Psoas muscle (tissue), 7 donors: ENCODE measurements at regions not wholly inside any gene's neighbourhood (a gene's known extent, or its start where the extent isn't known, plus 50 kb on each side); places are given as distances from the start of the nearest gene placed in this dataset.

ENCODE experiments used
- ATAC-seq, 4 donors: fragments of 200-7000 bp; cut with Tn5 transposase; one replicate each; pipeline ENCODE4 v1.9.1; 2020; ENCODE audit warnings: moderate library complexity in 3 of 4, mild to moderate bottlenecking in 2 of 4
- DNase-seq, 2 donors: peaks; one replicate each; pipeline ENCODE4 v3.0.0-alpha.2; 2020
- H3K27ac ChIP-seq: fragments of 200-600 bp; one replicate; pipeline ENCODE4 v1.8.0; 2022
- H3K27me3 ChIP-seq, 3 donors: fragments of 200-600 bp in 1 of 3; one replicate each; pipeline versions ENCODE4 v1.6.1 to v1.8.0; 2013 to 2022; ENCODE audit warnings: low read length in 2 of 3, mild to moderate bottlenecking in 2 of 3, moderate library complexity in 1 of 3; ENCODE audit not compliant: insufficient read depth in 3 of 3
- H3K36me3 ChIP-seq, 2 donors: fragments of 200-600 bp in 1 of 2; one replicate each; pipeline versions ENCODE4 v1.6.1 to v1.8.0; 2013 to 2022; ENCODE audit warnings: low read depth in 1 of 2, mild to moderate bottlenecking in 1 of 2, moderate library complexity in 1 of 2; ENCODE audit not compliant: insufficient read depth in 1 of 2
- H3K4me1 ChIP-seq: fragments of 200-600 bp; one replicate; pipeline ENCODE4 v1.8.0; 2022
- H3K4me3 ChIP-seq: fragments of 200-600 bp; one replicate; pipeline ENCODE4 v1.8.0; 2022; ENCODE audit warnings: mild to moderate bottlenecking
- H3K9me3 ChIP-seq: fragments of 200-600 bp; one replicate; pipeline ENCODE4 v1.8.0; 2022
- WGBS, 3 donors: extraction: QIAGEN DNeasy Blood & Tissue Kit; methylation state at CpG; one replicate each; pipeline versions ENCODE4 v1.1.6 to v1.1.7; 2013; 5-methylcytosine and 5-hydroxymethylcytosine counted together
- intact Hi-C, 2 donors: fragments of 100-400 bp; cut with DNase I; formaldehyde crosslinking; loops; one replicate each; pipeline versions ENCODE4 v1.11.0 to v1.14.2; 2022
- TF ChIP-seq, protein P1 (sequence below): fragments of 200-600 bp; IDR thresholded peaks from one replicate; pipeline ENCODE4 v1.8.0; 2022; ENCODE audit warnings: antibody characterized with exemption
- donor health status: healthy with polysubstance abuse.
- donor health status: DM: no; HTN: no; CAD: no; lungs with moderate emphysema.
- donor health status: Bipolar disorder and iron deficiency.
- donor health status: healthy.
- donor health status: DM: yes; HTN: yes; CAD: no.
- donor health status: DM: no; HTN: no; CAD: no.
- donor health status: DM: yes; HTN: yes; CAD: no.

DNA sequence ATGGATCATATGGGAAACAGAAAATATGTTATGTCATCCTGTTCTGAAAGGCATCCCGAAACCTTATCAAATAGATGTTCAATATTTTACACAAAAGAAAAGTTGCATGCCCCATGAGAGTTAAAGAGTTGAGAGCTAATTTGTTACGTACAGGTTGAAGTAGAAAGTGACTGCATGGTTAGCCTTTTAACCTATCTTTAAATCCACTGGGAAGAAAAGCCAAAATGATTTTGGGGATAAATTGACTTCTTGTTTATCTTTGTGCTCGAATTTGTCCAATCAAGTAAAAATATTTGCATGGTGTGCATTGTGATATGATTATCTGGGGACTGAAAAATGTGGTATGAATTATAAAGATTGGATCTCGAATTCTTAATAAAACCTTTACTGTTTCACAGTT is 230.1 kb downstream of the POSTN start:
- Histone ChIP-seq H3K27me3 (no peaks in the 10 kb centered on the region), H3K36me3 (no peaks in the 10 kb centered on the region), H3K27ac (no peak overlapping the region), H3K4me3 (no peak overlapping the region), H3K4me1 (no peaks in the 10 kb centered on the region), H3K9me3 (no peaks in the 10 kb centered on the region)
- intact Hi-C loops, result no loop called here
- ATAC-seq, result no peak
- TF ChIP-seq, protein P1, sequence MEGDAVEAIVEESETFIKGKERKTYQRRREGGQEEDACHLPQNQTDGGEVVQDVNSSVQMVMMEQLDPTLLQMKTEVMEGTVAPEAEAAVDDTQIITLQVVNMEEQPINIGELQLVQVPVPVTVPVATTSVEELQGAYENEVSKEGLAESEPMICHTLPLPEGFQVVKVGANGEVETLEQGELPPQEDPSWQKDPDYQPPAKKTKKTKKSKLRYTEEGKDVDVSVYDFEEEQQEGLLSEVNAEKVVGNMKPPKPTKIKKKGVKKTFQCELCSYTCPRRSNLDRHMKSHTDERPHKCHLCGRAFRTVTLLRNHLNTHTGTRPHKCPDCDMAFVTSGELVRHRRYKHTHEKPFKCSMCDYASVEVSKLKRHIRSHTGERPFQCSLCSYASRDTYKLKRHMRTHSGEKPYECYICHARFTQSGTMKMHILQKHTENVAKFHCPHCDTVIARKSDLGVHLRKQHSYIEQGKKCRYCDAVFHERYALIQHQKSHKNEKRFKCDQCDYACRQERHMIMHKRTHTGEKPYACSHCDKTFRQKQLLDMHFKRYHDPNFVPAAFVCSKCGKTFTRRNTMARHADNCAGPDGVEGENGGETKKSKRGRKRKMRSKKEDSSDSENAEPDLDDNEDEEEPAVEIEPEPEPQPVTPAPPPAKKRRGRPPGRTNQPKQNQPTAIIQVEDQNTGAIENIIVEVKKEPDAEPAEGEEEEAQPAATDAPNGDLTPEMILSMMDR, result no peak
- 62 to 69% (median 67%) methylated on average over 4 of the region's 4 CpGs for WGBS, 3 donors
- DNase-seq, result no peak

- intact Hi-C loops, result no loop called here
- H3K36me3 ChIP-seq, result no peaks in the 10 kb centered on the region
- WGBS, 3 donors, result 64 to 74% (median 72%) methylated on average over 5 of the region's 5 CpGs
- TF ChIP-seq, protein P1, result no peak
- no peak for ATAC-seq
- no peak for DNase-seq
- no peaks in the 10 kb centered on the region for H3K9me3 ChIP-seq
- no peaks in the 10 kb centered on the region for H3K27me3 ChIP-seq
- H3K4me3 ChIP-seq, result no peak overlapping the region
- no peaks in the 10 kb centered on the region for H3K4me1 ChIP-seq
- H3K27ac ChIP-seq, result no peak overlapping the region
Measured at GRCh38 chr13:37366044-37366770, 232.4 kb downstream of the POSTN start.

- TF ChIP-seq, protein P1, result no peak
- no peaks in the 10 kb centered on the region for H3K36me3 ChIP-seq
- no peaks in the 10 kb centered on the region for H3K27me3 ChIP-seq
- ATAC-seq, result no peak
- intact Hi-C loops, result no loop called here
- WGBS, 3 donors, result 70 to 84% (median 81%) methylated on average over 2 of the region's 2 CpGs
- no peak for DNase-seq
- no peaks in the 10 kb centered on the region for H3K9me3 ChIP-seq
- no peak overlapping the region for H3K4me3 ChIP-seq
- no peak overlapping the region for H3K27ac ChIP-seq
- H3K4me1 ChIP-seq, result no peaks in the 10 kb centered on the region
Measured at GRCh38 chr13:37365496-37365895, 233.1 kb downstream of the POSTN start.

GRCh38 chr13:37364956-37365355 is 233.6 kb downstream of the POSTN start:
- no peak overlapping the region for H3K4me3 ChIP-seq
- no peaks in the 10 kb centered on the region for H3K27me3 ChIP-seq
- no peaks in the 10 kb centered on the region for H3K4me1 ChIP-seq
- H3K9me3 ChIP-seq, result no peaks in the 10 kb centered on the region
- no peaks in the 10 kb centered on the region for H3K36me3 ChIP-seq
- no peak overlapping the region for H3K27ac ChIP-seq
- TF ChIP-seq, protein P1, result no peak
- 81 to 89% (median 89%) methylated on average over 2 of the region's 2 CpGs for WGBS, 3 donors
- ATAC-seq (no peak), DNase-seq (no peak)
- intact Hi-C loops, result no loop called here

DNA sequence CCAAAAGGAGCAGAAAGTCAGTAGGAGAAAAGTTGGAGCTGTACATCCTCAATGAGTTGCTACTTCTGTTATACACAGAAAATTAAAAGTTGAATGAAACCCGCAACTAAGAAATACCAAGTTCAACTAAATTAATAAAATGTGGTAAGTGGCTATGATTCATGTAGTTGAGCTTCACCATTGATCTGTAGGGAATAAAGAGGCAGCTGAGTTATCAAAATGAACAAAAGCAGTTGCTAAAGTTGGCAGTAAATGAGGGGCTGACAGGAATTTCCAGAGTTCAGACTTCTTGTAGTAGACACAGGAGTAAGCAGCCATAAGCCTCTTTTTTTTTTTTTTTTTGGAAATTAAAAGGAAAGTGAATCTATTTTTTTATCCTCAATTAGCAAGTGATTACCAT is 234.6 kb downstream of the POSTN start:
- Histone ChIP-seq H3K27me3 (no peaks in the 10 kb centered on the region), H3K4me3 (no peak overlapping the region), H3K36me3 (no peaks in the 10 kb centered on the region), H3K27ac (no peak overlapping the region), H3K9me3 (no peaks in the 10 kb centered on the region), H3K4me1 (no peaks in the 10 kb centered on the region)
- TF ChIP-seq, protein P1, result no peak
- 74 to 92% (median 87%) methylated on average over 1 of the region's 1 CpG for WGBS, 3 donors
- ATAC-seq (no peak), DNase-seq (no peak)
- intact Hi-C loops, result no loop called here
